GM19397 (cell line): ENCODE measurements at regions not wholly inside any gene's neighbourhood (a gene's known extent, or its start where the extent isn't known, plus 50 kb on each side); places are given as distances from the start of the nearest gene placed in this dataset.

Experiments
- ATAC-seq: cut with Tn5 transposase; IDR thresholded peaks from one replicate; pipeline ENCODE4 v1.9.1; 2021; ENCODE audit warnings: mild to moderate bottlenecking, moderate library complexity; ENCODE audit not compliant: unreplicated experiment

DNA sequence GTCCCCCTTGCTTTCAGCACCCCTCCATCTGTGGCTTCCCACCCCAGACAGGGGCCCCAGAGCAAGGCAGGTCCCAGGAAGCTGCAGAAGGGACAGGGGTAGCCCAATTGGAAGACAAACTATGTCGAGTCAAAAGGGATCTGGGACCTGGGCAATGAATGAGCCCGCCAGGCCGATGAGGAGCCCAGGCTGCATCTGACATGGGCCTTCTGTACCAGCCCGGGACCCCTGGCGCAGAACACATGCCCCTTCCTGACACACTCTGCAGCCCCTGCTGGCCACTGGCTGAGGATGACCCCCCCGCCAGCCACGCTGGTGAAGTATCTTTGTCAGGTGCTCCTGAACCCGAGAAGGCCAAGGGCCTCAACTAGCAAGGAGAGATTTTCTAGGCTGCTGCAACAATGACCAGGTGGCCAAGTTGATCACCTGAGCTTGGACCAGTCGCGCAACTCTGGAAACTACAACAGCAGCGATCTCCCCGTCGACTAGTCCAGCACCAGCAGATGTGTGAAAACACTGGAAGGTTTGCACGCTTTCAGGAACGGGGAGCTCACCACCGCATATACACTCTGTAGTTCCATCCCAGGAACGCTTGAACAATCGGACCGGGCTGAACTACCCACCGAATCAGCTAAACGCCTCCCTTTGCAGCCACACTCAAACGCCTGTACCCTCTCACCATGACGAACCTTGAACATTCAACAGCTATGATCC lies 119.0 kb downstream of the NCOR2 start:
- no peak for ATAC-seq

DNA sequence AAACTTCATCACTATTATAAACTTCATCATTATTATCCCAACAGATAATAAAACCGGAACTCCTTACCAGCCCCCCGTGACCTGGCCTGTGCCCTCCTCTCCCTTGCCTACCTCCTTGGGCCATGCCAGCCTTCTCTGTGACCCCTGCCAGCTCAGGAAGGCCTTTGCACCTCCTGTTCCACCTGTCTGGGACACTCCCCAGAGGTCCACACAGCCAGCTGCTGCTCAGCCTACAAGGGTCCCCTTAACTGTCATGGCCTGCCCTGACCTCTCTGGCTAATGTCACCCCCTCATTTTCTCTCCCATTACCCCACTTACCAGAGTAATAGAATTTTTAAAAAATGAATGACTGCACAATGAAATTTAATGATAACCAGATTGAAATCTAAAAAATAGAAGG lies 121.0 kb downstream of the NCOR2 start:
- ATAC-seq = no peak

DNA sequence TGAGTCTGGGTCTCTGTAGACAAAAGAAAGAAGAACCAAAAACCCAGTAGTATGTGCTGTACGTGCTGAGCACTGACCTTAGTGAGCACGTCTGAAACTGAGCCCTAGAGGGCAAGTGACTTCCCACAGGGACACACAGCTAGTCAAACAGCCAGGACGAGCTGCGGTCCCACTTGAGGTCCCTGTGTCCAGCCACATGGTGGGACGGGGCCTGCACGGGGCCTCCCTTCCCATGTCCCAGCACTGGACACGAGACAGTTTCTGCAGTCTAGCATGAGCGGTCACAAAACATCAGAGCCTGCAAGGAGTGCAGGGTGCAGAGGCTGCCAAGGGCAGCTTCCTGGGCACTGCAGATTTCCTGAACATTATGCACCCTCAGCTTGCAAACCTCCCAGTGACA lies 121.6 kb downstream of the NCOR2 start:
- ATAC-seq = no peak

DNA sequence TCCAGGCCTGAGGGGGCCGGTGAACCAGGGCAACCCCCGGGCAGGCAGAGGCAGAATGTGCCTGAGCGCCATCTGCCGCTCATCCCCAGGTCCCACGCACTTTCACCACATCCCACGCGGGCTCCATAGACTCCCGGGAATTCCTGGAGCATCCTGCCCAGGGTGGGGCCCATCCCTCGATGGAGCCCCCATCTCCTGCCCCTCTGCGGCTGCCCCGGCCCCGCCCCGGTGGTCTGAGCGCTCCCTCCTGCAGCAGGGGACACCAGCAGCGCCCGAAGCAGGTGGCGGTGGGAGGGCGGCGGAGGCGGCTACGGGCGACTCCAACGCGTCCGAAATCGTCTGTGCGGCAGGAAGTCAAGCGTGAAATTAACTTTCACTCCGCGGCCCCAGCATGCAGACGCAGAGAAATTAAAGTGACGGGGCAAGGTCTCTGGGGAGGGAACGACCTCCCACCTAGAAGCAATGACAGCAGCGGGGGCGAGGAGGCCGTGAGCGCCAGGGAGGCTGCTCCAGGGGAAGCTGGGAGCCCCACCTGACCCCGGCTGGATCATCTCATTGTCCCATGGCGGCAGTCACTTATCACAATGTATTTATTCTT lies 122.2 kb downstream of the NCOR2 start:
- no peak for ATAC-seq

DNA sequence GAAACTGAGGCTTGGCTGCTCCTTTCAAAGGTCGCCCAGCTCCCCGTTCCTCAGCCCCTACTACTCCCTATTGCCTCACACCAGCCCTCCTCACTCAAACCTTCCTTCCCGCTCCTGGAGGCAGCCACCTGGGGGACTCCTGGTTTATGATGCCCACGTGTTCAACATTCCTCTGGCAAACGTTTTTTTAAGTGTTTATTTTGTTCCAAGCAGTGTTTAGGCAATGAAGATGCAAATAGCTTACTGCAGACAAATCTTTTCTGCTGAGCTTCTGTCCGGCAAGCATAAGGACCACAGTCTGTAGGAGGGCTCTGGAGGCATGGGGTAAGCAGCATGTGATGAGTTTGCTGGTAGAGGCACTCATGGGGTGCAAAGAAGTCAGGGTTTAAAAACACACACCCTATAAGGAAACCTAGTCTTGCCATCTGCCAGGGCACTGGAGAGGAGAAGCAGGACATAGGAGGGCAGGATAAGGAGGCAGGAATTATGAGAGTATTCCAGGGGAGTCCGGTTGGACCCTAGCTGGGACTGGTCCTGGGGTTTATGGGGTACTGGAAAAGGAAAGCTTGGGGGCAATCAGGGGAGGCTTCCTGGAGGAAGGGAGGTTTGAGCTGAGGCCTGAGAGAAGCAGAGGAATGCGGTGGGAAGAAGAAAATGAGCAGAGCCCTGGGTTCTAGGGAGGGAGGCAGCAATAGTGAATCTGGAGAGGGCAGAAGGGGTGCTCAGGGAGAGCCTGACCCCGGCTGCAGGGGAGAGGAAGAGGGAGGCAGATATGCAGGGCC lies 123.3 kb downstream of the NCOR2 start:
- no peak for ATAC-seq

DNA sequence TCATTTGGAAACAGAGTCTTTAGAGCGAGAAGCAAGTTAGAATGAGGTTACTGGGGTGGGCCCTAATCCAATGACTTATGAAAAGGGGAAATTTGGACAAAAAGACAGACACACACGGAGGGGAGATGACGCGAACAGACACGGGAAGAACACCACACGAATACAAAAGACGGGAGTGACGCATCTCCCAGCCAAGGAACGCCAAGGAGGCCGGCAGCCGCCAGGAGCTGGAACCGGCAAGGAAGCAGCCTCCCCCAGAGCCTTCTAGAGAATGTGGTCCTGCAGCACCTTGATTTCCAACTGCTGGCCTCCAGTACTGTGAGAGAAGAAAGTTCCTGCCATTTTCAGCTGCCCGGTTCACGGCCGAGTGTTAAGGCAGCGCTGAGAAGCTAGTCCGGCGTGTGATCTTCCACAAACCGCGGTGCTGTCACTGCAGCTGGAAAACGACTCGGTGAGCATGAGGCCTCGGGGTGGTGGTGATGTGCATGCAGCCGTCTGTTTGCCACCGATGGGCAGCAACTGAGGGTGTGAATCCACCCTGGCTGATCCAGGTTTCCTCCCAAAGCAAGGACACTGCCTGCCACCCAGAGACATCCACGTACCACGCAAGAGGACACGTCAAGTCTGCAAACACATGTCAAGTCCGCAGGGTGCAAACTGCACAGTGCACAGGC lies 124.5 kb downstream of the NCOR2 start:
- no peak for ATAC-seq

DNA sequence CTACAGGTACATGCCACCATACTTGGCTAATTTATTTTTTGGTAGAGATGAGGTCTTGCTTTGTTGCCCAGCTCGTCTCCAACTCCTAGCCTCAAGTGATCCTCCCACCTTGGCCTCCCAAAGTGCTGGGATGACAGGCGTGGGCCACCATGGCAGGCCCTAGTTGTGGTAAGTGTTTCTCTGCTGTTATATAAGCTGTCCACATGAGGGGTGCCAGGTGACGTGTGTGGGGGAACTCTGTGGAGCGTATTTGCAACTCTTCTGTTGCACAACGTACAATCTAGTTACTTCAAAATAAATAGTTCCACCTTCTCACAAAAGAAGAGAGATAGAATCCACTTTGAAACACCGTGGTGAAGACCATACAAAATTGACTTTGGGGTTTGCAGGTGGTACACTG lies 125.1 kb downstream of the NCOR2 start:
- no peak for ATAC-seq

DNA sequence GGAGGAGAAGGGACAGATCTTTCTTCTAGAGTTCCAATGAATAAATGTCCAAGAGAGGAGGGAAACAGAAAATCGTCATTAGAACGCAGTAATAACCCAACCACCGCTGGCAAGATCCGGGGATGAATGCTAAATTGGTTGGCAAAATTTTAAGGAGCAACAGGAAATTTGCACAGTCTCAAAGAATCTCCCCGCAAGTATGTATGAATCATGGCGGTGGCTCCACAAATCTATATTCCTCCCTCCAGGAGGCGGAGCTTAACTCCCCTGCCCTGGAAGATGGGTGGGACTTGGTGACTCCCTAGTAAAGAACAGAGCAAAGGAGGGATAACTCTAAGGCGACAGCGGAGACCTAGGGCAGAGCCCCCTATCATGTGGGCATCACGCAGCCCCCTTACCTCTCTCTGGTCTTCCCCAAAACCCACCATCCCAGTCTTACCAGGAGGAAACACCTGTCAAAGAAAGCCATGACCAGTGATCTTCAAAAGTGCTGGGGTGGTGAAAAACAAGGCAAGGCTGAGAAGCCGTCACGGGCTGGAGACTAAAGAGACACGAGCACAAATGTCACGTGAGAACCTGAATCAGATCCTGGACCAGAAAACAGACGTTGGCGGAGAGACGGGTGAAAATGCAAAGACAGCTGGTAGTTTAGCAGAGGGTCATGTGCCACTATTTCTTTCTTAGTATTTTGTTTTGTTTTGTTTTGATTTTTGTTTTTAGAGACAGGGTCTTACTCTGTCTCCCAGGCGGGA lies 125.8 kb downstream of the NCOR2 start:
- ATAC-seq = no peak

DNA sequence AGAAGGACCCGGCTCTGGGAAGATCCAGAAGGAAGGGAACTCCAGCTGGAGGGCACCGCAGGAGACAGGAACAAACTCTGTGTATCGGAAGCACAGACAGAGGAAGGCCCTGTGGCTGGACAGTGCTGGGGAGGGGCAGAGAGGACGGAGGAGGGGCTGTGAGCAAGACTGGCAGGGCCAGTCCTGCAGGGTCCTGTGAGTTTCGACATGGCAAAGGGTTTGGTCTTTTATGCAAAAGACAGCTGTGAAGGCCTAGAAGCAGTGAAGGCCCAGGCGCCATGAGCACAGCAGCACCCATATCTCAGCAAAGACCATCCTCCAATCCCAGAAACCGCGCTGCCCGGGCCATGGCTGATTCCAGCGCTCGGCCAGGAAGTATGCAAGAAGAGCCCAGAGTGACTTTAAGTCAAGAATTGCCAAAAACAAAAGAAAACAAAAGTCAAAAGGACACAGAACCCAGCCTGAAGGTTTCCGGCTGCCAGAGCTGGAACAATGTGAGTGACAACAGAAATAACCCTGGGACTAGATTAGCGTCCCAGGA lies 126.5 kb downstream of the NCOR2 start:
- no peak for ATAC-seq

DNA sequence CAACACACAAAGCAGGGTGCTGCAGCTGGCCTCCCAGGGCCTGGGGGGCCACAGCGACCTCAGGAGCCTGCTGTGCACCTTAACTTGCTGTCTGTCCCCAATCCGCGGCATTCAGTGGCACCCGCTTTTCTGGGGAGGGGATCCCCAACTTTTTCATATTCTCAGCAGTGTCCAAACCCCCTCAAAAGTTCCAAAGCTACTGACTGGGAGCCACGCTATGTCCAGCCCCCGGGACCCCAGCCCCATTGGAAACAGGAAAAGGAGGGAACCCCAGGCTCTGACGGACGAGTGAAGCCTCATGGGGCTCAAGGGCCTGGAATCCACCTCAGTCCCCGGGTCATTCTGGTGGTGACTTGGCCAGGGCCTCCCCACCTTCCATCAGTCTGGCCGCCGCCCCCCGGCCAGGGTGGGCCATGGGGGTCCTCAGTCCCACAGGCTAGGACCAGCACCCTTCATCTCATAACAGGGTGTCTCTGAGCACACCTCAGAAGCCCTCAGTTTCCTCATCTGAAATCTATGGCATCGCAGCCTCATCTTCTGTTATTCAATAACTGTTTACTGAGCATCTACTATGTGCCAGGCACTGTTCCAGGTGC lies 127.3 kb downstream of the NCOR2 start:
- ATAC-seq = no peak

DNA sequence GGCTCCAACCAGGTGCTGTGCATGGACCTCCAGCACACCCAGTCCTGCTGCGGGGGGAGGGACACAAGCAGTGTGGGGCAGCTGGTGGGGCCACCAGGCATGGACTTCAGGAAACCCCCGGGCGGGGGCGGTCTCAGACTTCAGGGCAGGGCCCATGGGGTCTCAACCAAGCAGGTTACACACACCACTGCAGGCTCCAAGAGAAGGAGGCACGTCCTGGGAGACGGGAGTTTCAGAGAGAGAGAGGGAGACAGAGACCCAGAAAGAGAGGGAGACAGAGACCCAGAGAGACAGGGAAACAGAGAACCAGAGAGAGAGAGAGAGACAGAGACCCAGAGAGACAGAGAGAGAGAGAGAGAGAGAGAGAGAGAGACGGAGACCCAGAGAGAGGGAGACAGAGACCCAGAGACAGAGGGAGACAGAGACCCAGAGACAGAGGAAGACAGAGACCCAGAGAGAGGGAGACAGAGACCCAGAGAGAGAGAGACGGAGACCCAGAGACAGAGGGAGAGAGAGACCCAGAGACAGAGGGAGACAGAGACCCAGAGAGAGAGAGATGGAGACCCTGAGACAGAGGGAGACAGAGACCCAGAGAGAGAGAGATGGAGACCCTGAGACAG lies 128.9 kb downstream of the NCOR2 start:
- no peak for ATAC-seq

DNA sequence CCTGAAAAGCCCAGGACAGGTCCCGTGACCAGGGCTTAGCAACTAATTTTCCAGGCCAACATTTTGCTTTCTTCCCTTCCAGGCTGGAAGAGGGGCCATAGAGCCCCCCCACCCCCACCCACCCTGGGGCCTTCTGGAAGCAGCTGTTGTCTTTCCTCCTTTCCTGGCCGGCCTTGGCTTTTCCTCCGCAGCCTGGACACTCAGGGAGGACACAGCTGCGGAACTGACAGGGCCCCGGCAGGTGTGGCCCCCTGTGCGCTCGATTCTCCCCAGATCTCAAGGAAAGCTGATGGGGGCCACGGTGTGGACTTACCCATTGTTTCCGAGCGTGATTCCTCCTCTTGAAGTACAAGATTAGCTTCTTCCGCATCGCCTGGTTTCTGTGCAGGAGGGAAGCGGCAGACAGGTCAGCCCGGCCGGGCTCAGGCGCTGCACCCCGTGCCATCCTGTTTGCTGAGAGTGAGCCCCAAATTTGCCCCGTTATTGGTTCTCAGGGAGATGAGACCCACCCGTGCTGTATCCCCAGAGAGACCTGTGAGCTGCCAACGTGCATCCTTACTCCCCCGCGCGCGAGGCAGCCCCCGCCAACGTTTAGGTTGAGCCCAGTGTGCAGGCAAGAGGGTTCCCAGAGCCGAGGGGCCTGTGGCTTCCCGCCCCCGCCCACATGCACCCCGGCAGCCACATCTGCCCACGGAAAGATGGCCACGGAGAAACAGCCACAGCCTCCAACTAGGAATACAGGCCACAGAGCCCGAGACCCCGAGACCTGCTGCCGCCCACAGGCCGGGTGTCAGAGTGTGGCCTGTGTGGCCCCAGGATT lies 129.6 kb downstream of the NCOR2 start:
- ATAC-seq = no peak

DNA sequence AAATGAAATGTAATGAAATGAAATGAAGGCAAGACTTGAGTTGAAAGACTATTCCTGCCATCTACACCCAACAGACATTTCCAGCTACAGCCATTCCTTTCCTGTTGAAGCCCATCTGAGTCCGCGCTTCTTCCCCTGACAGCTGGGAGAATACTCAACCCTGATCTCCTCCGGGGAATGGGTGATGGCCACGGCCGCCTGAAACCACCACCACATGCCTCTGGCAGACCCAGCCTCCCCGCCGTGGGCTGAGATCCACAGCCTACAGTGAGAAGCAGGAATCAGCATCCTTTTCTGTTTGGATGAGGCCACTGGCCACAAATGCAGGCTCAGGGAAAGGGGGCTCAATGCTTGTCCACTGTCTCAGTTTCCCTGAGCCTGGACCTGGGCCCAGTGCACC lies 130.3 kb downstream of the NCOR2 start:
- ATAC-seq = no peak

DNA sequence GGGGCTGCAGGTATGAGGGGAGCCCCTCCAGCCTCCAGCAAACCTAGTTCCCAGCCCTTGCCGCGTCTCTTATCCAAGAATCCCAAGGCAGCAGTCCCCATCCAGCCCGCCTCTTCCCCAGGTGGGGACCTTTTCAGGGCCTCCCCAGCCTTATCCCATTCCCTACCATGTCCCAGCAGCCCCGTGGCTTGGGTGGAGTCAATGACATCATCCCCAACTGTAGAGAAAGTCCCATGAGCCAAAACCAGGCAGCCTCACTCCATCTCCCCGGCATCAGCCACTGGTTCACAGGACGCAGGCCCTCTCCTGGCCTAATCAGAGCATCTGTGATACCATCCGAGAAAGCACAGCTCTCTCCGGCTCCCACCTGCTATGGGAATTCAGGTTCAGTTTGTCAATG lies 131.0 kb downstream of the NCOR2 start:
- no peak for ATAC-seq

DNA sequence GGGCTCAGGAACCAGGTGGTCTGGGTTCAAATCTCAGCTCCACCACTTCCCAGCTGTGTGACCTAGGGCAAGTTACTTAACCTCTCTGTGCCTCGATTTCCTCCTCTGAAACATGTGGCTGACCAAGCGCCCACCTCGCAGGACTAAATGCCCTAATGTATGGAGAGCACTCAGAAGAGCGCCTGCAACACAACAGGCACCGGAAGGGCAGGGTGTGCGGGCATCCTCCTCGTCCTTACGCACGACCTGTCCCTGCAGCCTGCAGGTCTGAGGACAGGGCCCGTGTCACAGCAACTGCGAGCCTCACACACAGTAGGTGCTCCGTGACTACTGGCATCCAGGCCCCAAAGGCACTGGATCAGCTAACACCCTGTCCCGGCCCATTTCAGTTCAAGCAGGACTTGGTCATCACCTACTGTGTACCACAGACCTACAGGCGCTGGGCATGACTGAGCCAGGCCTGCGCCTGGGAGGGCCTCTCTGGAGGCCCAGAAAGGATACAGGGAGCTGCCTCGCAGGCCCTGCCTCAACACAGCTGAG lies 131.5 kb downstream of the NCOR2 start:
- ATAC-seq = no peak

DNA sequence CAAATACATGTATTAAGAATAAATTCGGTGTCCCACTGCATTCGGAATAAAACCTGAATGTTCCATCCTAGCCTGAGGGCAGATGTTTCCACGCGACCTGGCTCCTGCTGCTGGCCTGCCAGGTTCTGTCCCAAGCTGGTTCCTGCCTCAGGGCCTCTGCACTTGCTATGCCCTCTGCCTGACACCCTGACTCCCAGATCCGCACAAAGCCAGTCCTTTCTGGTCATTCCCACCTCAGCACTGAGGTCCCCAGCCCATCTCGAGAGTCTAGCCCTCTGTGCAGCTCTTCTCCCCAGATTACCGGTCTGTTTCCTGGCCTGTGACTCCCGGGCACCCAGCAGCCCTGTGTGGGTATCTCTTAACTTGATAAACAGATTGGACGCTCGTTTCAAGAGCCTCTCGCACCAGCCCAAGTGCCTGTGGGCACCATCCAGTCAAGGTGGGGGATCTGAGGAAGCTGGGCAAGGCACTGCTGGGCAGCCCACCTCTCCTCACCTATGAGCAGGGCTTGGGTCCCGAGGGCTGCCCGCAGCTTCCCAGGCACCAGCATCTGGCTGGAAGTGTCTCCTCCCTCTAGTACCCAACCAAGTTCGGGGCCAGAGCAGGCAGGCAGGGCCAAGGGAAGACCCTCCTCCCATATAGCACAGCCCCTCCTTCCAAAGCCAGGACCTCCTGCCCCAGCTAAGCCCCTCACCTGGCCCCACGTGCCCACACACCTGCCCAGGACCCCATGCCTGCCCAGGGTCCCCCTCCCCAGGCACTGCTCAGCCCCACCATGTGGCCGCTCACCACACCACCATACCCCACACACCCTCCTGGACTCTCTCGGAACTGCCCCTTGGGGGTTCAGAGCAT lies 132.2 kb downstream of the NCOR2 start:
- no peak for ATAC-seq

DNA sequence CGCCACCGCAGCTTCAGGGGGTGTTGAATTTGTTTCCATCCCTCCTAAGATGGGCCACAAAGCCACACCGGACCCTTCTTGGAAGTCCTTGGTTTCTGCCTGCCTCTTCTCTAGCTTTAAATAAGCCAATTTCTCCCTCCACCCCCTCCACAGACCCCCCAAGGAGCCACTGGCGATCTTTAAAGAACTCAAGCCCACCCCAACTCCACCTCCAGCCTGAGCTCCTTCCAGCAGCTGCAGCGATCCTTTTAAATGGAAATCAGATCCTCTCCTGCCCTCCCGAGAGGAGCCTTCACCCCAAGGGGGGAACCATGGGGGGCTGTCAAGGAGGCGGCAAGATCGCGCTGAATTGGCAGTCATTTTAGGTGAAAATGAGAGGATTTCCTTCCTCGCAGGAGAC lies 133.1 kb downstream of the NCOR2 start:
- no peak for ATAC-seq

DNA sequence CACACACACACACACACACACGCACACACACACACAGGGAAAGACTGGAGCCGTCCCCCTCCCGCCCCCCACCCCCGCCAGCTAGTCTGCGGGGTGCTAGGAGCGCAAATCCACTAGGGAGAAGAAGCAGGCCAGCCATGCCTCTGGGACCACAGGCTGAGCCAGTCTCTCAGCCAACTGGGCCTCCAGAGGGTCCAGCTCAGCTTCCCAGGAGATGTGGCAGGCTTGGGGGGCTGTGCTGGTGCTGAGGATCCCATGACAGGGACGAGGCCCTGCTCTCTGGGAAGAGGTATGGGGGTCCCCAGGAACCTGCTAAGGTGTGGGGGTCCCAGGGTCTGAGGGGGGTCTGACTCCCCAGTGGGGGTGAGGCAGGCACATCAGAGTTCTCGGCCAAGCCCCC lies 133.5 kb downstream of the NCOR2 start:
- no peak for ATAC-seq
